ENCODE measurements at regions not wholly inside any gene's neighbourhood (a gene's known extent, or its start where the extent isn't known, plus 50 kb on each side); places are given as distances from the start of the nearest gene placed in this dataset.

- H3K27me3 ChIP-seq: no peaks in the 10 kb centered on the region
- WGBS, 2 donors: 87 to 92% methylated on average over 5 of the region's 5 CpGs
- no peak for TF ChIP-seq CTCF (IDR thresholded peaks at IDR 0.05)
- no peaks in the 10 kb centered on the region for H3K4me1 ChIP-seq
- no peak overlapping the region for H3K27ac ChIP-seq
- no peaks in the 10 kb centered on the region for H3K9me3 ChIP-seq
- no peaks in the 10 kb centered on the region for H3K36me3 ChIP-seq
- no peak overlapping the region for H3K4me3 ChIP-seq
- FAIRE-seq (no peak), DNase-seq (no peak), ATAC-seq (no peak)
- intact Hi-C loops (cut with DNase I): no loop called here
Observed at GRCh38 chr15:58344213-58345070, 87.3 kb upstream of the LIPC start.

DNA sequence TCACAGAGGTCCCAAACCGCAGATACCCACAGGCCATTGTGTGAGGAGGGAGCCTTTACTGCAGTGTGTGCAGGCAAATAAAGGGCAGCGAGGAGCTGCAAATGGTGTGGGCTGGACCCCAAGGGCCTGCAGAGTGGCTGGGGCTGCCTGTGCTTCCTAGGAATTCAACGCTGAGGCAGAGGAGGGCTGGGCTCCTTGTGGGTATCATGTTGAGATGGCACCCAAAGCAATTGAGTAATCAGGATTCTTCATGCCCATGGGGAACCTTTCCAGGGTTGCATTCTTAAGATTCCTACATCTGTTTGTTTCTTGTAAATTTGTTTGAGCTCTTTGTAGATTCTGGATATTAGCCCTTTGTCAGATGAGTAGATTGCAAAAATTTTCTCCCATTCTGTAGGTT lies 85.4 kb upstream of the LIPC start:
- no peak for TF ChIP-seq CTCF (IDR thresholded peaks at IDR 0.05)
- Histone ChIP-seq H3K36me3 (no peaks in the 10 kb centered on the region), H3K9me3 (no peaks in the 10 kb centered on the region), H3K4me3 (no peak overlapping the region), H3K27me3 (no peaks in the 10 kb centered on the region), H3K4me1 (no peaks in the 10 kb centered on the region), H3K27ac (no peak overlapping the region)
- DNase-seq: no peak
- intact Hi-C loops (cut with DNase I): no loop called here
- no peak for FAIRE-seq
- ATAC-seq: no peak
- WGBS, 2 donors: 90 to 96% methylated on average over 3 of the region's 3 CpGs

- FAIRE-seq: no peak
- TF ChIP-seq CTCF (IDR thresholded peaks at IDR 0.05): no peak
- H3K36me3 ChIP-seq: no peaks in the 10 kb centered on the region
- H3K9me3 ChIP-seq: no peaks in the 10 kb centered on the region
- no peaks in the 10 kb centered on the region for H3K27me3 ChIP-seq
- H3K4me3 ChIP-seq: no peak overlapping the region
- intact Hi-C loops (cut with DNase I): no loop called here
- H3K4me1 ChIP-seq: no peaks in the 10 kb centered on the region
- DNase-seq: no peak
- no peak overlapping the region for H3K27ac ChIP-seq
- 72 to 84% methylated on average over 1 of the region's 1 CpG for WGBS, 2 donors
- ATAC-seq: no peak
Observed at GRCh38 chr15:58348095-58348812, 83.5 kb upstream of the LIPC start.

- FAIRE-seq: no peak
- no peak for ATAC-seq
- no peak for TF ChIP-seq CTCF (IDR thresholded peaks at IDR 0.05)
Observed at GRCh38 chr15:58352026-58352929, 79.5 kb upstream of the LIPC start.

More at GRCh38 chr15:58352026-58352929, 79.5 kb upstream of the LIPC start:
- DNase-seq: no peak
- Histone ChIP-seq H3K4me3 (no peak overlapping the region), H3K9me3 (no peaks in the 10 kb centered on the region), H3K27ac (no peak overlapping the region), H3K4me1 (no peaks in the 10 kb centered on the region), H3K36me3 (no peaks in the 10 kb centered on the region), H3K27me3 (no peaks in the 10 kb centered on the region)
- intact Hi-C loops (cut with DNase I): no loop called here
- WGBS, 2 donors: 72 to 79% methylated on average over 5 of the region's 5 CpGs
